ENCODE measurements at regions not wholly inside any gene's neighbourhood (a gene's known extent, or its start where the extent isn't known, plus 50 kb on each side); places are given as distances from the start of the nearest gene placed in this dataset.
"Not testable (repeated sequence)": the region's sequence is repeated elsewhere in the genome, so short reads cannot be mapped to it uniquely, and the experiment has no call there.

DNA sequence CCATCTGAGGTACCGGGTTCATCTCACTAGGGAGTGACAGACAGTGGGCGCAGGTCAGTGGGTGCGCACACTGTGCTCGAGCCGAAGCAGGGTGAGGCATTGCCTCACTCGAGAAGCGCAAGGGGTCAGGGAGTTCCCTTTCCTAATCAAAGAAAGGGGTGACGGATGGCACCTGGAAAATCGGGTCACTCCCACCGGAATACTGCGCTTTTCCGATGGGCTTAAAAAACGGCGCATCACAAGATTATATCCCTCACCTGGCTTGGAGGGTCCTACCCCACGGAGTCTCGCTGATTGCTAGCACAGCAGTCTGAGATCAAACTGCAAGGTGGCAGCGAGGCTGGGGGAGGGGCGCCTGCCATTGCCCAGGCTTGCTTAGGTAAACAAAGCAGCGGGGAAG lies 91.0 kb upstream of the SATB1 start:
- not testable (repeated sequence) for DNase-seq

DNA sequence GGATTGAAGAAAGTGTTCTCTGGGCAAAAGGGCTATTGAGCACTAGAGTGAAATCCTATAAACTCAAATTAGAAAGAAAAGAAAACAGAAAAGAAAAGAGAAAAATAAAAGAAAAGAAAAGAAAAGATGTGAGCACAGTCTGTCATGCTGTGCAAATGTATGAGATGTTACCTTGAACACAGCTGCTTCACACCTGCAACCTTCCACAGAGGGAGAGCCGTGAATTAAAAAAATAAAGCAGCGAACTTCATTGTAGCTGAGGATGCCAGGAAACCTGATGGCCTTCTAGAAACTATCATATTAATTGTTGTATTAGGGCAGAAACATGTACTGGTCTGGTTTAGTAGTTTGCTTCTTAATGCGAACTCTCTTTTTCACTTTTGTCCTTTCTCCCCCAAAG lies 88.0 kb upstream of the SATB1 start:
- no peak for DNase-seq

DNA sequence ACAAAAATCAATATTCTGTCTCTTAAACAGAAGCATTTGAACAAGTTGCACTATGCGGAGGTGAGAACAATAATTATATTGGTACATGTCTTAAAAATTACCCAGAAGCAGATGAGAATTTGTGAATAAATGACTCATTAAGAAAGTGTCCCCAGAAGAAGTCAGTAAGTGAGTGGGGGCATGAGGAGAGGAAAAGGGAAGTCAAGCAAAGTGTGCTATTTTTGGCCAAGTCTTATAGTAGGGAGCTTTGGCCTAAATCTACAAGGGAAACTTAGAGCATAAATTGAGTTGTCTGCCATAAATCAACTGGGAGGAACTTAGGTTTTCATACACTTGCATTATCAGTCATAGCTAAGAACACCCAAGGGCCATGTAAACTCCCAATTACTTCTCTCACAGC lies 86.9 kb upstream of the SATB1 start:
- DNase-seq = no peak

DNA sequence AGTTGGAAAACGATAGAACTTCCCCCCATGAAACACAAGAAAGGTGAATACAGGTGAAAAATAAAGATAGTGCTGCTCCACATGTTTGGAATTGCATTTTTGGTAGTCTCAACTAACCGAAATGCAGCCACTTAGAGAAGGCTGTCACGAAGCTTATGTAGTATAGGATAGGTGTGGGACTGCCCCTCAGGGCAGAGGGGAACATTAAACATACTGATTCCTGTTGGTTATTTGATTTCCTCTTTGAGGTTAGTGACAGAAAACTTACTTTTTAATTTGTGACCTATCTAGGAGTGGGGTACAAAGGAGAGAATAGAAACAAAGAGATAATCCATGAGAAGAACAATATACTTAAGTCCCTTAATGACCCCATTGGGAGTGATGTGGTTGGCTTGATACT lies 85.8 kb upstream of the SATB1 start:
- DNase-seq = no peak

DNA sequence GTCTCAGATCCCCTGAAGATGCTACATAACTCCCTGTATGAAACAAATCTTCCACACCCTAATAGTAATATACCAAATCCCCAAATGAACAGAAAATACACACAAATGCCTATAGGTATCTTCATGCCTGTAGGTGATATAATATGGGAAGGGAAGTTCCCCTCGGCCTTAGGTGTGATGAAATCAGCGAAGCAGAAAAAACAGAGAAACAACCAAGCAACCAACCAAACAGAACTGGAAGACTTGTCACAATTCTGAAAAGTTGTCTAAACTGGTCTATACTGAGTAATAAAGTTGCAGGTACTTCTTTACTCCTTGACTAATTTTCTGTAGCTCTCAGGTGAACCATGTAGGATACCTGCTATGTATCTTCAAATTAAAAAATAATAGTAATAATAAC lies 82.2 kb upstream of the SATB1 start:
- no peak for DNase-seq

DNA sequence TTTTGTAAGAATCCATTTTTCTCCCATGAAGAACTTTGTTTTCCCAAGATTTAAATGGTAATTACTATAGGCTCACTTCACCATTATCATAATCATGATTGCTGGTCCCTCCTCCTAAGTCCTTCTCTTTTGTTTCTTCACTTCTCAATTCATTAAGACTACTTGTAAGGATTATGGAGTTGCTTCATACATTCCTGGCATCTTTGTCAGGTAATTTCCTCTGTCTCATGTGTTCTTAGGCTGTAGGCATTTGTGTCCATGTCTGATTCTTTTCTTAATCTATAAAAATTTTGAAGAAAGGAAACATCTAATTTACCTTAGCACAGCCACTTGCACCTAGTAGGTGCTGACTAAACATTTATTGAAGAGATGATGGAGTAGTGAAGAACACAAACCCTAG lies 79.9 kb upstream of the SATB1 start:
- DNase-seq = no peak

DNA sequence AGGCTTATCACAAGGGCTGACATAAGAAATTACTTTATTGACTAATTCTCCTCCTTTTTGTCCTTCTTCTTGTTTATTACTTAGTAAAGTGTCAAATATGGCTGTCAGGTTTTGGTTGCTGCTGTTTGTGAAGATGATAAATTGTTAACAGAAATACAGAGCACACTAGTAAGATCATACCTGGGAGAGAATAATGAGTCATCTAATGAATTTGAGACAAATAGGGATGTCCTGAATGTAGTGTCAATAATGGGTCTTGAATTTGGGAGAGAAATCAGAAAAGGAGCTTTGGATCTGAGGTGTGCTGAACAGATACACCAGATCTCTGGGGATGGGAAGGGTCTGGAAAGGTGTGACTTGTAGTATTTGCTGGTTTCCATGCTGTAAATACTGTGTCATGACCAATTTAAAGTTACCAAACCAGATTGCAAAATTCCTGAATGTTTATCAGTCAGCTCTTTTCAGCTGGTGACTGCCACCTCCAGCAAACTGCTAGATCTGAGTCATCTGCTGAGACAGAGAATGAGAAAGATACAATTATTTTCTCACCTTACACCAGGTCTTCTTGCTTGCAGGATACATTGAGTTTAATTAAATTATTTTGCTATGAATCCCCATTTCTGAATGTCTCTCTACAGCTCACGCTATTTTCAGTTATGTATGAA lies 76.7 kb upstream of the SATB1 start:
- no peak for DNase-seq

DNA sequence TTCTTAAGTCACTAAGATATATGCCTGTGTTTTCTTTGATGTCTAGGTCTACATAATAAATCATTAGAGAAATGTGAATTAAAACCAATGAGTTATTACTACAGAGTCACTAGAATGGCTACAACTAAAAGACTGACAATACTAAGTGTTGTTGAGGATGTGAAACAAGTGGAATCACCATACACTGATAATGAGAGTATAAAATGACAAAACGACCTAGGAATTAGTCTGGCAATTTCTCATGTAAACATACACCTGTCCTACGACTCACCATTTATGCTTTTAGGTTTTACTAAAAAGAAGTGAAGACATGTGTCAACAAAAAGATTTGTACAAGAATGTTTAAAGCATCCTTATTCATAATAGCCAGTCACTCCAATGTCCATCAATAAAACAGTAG lies 75.2 kb upstream of the SATB1 start:
- no peak for DNase-seq

DNA sequence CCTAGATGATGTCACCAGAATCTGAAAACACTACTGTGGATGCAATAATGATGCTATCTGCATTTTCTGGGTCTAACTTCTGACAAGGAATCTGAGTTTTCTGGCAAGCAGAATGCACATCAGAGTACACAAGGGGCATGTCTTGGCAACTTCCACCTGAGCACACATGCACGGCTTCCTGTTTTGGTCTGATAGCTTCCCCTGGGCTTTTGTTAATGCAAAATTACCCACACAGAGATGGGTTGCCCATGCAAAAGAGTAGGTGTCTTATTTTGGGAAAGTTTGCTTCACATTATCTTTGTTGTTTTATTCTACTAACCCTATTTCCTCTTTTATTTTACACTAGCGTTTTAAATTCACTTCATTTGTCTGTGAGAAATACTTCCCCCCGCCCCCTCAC lies 74.2 kb upstream of the SATB1 start:
- no peak for DNase-seq

DNA sequence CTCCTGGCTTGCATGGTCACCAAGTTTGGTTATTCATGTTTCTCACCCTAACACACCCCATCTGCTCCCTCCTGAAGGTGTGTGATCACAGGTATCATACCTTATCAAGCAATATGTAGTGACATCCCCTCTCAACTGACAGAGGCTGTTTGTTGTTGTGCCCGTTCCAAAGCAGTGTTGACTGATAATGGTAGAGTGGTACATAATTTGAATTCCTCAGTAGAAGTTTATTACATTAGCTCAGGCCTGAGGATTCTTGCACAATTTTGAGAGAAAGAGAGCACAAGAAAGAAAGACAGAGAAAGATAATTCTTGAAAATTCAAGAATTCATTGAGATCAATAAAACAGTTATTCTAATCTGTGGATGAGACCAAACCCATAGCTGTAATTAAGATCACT lies 69.1 kb upstream of the SATB1 start:
- DNase-seq = no peak

DNA sequence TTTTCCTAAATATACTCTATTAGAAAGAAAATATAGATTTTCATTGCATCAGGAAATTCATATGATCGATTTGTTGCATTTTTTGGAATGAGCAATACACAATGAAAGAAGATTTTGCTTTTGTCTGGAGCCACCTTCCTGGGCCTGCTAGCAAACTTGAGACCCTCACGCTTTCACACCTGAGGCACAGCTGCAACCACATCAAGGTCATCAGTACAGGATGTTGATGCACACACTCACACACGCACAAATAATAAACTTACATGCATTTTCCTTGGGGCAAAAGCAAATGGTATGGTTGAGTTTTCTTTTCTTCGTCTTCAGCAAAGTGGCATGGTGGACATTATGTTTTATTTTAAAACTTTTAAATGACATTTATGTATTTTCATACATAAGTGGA lies 64.8 kb upstream of the SATB1 start:
- DNase-seq = no peak

DNA sequence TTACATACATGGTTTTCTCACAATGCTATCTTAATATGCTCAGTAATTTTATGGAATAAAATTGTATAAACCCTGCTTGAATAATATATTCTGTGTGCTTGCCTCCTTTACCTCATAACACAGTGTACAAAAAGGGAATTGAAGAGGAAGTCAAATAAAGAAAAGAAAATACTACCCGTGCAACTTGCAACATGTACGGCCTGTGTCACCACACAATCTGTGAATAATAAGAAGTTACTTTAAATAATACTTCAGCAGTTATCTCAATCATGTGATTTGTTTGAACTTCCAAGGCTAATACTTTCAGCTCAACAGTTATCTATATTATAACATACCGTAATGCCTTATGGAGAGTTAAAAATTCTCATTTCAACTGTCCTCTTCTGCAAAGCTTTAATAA lies 58.1 kb upstream of the SATB1 start:
- no peak for DNase-seq

DNA sequence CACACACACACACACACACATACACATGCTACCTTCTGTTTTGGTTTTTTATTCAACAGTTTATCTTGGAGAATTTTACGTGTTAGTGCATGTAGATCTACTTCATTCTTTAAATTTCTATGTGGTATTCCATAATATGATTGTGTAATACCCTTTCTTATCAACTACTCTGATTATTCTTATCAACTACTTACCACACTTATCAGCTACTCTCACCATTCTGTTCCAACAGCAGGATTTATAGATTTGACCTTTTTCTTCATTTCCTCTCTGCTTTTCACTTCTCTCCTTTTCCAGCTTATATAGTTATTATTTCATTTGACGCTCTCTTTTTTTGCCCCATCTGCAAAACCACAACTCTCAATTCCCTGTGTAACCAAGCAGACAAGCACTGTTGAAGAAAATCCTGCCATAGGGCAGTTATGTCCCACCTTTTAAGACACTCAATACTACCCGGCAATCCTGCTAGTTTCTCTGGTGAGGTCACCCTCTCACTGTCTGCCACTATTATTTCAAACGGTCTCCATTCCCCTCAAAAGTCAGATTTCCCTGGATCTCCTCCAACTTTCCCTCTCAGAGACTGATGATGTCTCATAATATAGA lies 56.9 kb upstream of the SATB1 start:
- DNase-seq = no peak

DNA sequence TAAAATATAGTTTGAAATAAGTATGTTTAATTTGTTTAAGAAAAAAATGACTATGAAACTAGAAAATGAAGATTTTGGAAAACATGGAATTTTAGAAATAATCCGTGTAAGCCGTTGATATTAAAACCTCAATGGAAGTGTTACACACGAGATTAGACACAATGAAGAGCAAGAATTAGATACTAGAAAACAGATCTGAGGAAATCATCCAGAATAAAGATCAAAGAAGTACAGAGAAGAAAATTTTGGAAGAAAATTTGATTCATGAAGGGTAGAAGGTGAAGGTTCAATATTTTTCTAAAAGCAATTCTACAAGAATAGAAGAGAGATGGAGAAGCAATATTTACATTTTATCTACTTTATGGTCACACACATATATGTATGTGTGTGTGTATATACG lies 52.5 kb upstream of the SATB1 start:
- DNase-seq = no peak

All from fibroblast of upper back skin (primary cell).